ENCODE measurements at regions not wholly inside any gene's neighbourhood (a gene's known extent, or its start where the extent isn't known, plus 50 kb on each side); places are given as distances from the start of the nearest gene placed in this dataset.

GRCh38 chr12:131346555-131347344 lies 364.1 kb upstream of the SFSWAP start:
- DNase-seq: no peak

- no peak for DNase-seq
Observed at GRCh38 chr12:131347345-131347714, 363.6 kb upstream of the SFSWAP start.

GRCh38 chr12:131347732-131348131 lies 363.2 kb upstream of the SFSWAP start:
- no peak for DNase-seq

- DNase-seq: no peak
Observed at GRCh38 chr12:131348231-131348630, 362.7 kb upstream of the SFSWAP start.

DNA sequence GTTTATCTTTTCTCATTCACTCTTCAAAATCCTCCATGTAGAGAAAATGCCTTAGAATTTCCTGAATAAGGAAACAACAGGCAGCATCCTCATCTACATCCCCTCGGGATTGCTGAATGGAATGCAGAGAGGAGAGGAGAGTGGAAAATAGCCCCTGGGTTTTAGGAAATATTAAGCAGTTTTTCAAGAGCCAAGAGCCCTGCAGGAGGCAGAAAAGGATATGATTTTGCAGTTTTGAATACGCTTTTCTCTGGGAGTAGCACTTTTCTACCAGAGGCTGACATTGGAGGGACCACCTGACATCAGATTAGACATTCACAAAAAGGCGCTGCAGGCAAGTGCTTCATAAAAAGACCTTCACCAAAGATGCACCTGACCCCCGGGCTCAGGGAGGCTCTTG lies 362.2 kb upstream of the SFSWAP start:
- no peak for DNase-seq

DNA sequence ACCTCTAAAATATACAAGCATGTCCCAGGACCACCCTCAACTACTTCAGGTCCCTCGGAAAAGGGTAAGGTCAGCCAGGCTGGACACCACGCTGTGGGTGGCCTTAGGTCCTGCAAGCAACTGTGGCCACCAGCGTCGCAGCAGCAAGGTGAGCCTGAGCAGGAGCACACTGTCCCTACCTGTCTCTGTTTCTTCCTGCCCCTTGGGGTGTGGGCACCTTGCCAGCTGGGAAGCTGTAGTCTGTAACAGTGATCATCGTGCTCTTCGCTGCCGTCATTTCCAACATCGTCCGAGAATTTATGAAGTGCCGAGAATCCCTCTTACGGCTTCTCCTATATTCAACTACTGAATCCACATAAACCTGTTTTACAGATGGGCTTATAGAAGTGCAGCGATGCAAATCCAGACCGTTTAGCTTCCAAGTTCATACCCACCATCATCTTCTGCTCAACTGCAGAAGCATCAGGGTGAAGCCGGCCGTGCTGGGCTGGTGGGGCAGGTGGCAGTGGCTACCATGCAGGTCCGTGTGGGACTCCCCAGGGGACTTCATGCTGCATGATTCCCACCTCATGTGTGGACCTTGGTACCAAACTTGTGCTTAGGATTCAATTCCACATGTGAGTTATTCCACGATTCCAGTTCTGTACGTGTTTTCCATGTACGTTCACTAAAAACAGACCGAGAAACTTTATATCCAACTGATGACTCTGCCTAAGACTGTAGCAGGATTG lies 361.3 kb upstream of the SFSWAP start:
- DNase-seq: no peak

DNA sequence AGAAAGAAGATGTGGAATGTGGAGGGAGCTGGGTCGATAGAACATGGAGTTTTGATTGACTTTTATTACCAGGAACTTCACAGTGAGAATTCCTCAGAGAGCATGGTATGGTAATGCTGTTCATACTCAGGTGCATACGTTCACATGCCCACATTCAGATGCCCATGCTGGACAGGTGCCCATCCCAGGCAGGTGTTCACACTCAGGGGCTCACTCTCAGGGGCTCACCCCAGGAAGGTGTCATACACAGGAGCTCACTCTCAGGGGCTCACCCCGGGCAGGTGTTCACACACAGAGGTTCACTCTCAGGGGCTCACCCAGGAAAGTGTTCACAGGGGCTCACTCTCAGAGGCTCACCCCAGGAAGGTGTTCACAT lies 360.0 kb upstream of the SFSWAP start:
- DNase-seq: no peak

- no peak for DNase-seq
Observed at GRCh38 chr12:131351319-131352028, 359.4 kb upstream of the SFSWAP start.

DNA sequence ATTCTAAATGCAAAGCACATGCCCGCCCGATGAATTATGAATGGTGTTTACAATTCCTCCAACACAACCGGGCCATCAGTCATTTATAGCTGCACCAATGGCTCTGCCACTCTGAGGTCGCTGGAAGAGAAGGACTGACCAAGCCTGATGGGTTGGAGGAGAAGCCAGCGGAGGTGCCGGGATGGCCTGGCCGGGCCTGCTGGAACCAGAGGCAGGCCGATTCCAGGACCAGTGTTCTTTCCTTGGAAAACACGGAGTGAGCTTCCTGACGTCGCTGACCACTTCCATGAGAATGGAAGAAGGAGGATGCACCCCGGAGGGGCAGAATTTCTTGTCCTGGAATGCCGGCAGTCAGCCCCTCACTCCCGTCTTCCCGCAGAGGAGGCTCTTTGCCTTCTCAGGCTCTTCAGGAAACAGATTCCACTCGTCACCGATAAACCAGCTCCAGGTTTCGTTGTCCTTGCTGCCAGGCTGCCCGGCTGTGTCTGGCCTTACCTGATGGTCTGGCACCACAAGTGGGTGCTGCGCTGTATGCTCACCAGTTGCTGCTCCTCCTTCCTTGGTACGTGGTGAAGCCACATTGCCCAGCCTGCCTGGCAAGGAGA lies 358.5 kb upstream of the SFSWAP start:
- DNase-seq: no peak

GRCh38 chr12:131353376-131353775 lies 357.5 kb upstream of the SFSWAP start:
- DNase-seq: no peak

GRCh38 chr12:131353826-131354225 lies 357.1 kb upstream of the SFSWAP start:
- no peak for DNase-seq

DNA sequence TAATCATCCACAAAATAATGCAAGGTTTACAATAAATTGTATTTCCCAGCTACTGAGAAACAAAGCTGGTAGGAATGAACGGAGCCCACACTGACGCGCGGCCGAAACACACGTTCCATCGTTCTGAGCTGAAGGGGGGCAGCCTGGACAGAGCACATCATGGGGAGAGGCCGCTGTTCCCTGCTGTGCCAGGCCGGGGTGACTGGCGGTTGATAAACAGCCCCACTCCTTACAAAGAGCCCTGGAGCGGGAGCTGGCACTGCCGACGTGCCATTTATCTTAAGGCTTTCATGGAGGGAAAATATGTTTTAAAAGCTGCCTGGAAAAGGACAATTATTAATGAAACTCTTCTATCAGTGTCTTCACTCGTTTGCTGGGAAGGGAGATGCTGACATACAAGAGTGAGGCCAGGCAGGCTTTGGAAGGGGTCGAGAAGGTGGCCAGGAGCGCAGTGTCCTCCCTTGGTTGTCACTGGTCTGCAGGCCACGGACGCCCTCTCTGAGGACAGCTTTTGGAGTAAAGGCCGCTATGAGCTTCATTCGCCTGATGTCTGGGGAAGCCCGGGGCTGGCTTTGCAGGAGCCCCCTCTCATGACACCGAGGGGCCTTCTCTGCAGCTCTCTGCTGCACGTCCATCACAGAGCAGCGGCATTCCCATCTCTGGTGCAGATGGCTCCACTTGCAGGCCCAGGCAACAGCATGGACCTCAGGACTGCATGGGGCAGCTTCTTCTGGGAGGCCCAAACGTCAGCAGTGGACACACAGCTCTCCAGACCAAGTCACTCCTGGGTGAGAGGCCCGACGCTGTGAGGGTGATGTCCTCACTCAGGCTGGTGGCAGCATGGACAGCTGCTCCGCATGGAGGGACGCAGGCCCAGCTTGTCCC lies 355.3 kb upstream of the SFSWAP start:
- DNase-seq: no peak

- no peak for DNase-seq
Observed at GRCh38 chr12:131356485-131357184, 354.3 kb upstream of the SFSWAP start.

- no peak for DNase-seq
Observed at GRCh38 chr12:131357185-131357747, 353.6 kb upstream of the SFSWAP start.

DNA sequence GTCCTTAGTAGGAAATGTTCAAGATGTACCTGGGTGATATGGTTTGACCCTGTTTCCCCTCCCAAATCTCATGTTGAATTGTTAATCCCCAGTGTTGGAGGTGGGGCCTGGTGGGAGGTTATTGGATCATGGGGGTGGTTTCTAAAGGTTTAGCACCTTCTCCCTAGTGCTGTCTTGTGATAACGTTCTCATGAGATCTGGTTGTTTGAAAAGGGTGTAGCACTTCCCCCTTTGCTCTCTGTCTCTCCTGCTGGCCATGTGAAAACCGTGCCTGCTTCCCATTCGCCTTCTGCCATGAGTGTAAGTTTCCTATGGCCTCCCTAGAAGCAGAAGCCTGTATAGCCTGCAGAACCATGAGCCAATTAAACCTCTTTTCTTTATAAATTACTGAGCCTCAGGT lies 353.0 kb upstream of the SFSWAP start:
- DNase-seq: no peak

- DNase-seq: no peak
Observed at GRCh38 chr12:131362291-131363211, 348.3 kb upstream of the SFSWAP start.

DNA sequence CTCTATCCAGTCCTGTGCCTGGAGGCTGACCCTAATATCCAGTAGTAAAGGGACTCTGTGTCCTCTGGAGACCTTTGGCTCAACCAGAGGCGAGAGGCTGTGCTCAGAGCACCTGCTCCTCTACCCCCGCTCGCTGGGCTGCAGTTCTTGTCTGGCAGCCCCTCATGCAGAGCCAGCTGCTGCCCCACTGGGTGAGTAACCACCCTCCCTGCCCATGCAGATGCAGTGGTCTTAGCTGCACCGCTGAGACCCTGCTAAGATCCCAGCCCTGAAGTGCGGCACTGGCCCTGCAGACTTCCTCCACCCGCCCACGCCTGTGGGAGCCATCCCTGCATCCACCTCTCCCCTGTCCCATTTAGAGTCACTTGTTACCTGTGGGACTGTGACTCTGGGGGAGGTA lies 347.5 kb upstream of the SFSWAP start:
- no peak for DNase-seq

DNA sequence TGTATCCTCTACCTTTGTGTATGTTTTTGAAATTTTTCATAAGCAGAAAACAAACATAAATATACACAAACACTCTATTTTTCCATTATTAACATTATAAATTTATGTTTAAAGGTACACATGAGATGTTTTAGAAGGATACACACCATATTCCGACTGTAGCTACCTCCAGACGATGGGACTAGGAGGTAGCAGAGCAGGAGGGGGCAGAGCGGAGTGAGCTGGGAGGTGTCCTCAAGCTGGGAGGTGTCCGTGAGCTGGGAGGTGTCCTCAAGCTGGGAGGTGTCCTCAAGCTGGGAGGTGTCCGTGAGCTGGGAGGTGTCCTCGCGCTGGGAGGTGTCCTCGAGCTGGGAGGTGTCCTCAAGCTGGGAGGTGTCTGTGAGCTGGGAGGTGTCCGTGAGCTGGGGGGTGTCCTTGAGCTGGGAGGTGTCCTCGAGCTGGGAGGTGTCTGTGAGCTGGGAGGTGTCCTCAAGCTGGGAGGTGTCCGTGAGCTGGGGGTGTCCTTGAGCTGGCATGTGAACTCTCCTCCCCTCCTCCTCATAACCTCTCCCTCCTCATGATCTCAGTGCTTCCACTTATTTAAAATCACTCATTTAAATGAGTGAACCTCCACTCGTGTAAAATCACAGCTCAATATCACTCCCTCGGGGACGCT lies 346.9 kb upstream of the SFSWAP start:
- no peak for DNase-seq

- no peak for DNase-seq
Observed at GRCh38 chr12:131364903-131365820, 345.7 kb upstream of the SFSWAP start.
